Lung (tissue), 11 donors: ENCODE measurements at regions not wholly inside any gene's neighbourhood (a gene's known extent, or its start where the extent isn't known, plus 50 kb on each side); places are given as distances from the start of the nearest gene placed in this dataset.

ENCODE experiments used
- ATAC-seq: fragments of 200-7000 bp; cut with Tn5 transposase; one replicate; pipeline ENCODE4 v1.9.1; 2020; ENCODE audit warnings: moderate number of reproducible peaks; ENCODE audit not compliant: insufficient read depth, low FRiP score
- DNase-seq, 3 donors: peaks; one replicate each; pipeline ENCODE4 v3.0.0-alpha.2; 2013 to 2017
- H3K27ac ChIP-seq, 2 donors: one replicate each; pipeline ENCODE4 v1.5.1; 2013; ENCODE audit warnings: mild to moderate bottlenecking in 2 of 2, moderate library complexity in 2 of 2, control low read depth in 1 of 2, inconsistent platforms in 1 of 2, low read depth in 1 of 2, low read length in 1 of 2
- H3K27me3 ChIP-seq, 3 donors: one replicate each; pipeline ENCODE4 v1.5.1; 2013; ENCODE audit warnings: low read length in 2 of 3; ENCODE audit not compliant: control insufficient read depth in 3 of 3, insufficient read depth in 3 of 3
- H3K36me3 ChIP-seq, 4 donors: one replicate each; pipeline ENCODE4 v1.5.1; 2013; ENCODE audit warnings: low read length in 4 of 4, mild to moderate bottlenecking in 1 of 4, moderate library complexity in 1 of 4; ENCODE audit not compliant: control insufficient read depth in 4 of 4, insufficient read depth in 4 of 4
- H3K4me1 ChIP-seq, 5 donors: one replicate each; pipeline ENCODE4 v1.5.1; 2013; ENCODE audit warnings: low read length in 5 of 5, mild to moderate bottlenecking in 2 of 5, moderate library complexity in 1 of 5; ENCODE audit not compliant: control insufficient read depth in 5 of 5, insufficient read depth in 5 of 5
- H3K4me3 ChIP-seq: one replicate; pipeline ENCODE4 v1.5.1; 2013; ENCODE audit warnings: mild to moderate bottlenecking, control low read depth, moderate library complexity
- H3K9ac ChIP-seq, 2 donors: one replicate each; pipeline ENCODE4 v1.5.1; 2013; ENCODE audit warnings: low read length in 2 of 2, control low read depth in 1 of 2; ENCODE audit not compliant: insufficient read depth in 1 of 2
- H3K9me3 ChIP-seq, 4 donors: one replicate each; pipeline ENCODE4 v1.5.1; 2013; ENCODE audit warnings: low read length in 3 of 4, mild to moderate bottlenecking in 1 of 4, moderate library complexity in 1 of 4; ENCODE audit not compliant: control insufficient read depth in 4 of 4, insufficient read depth in 3 of 4
- CTCF ChIP-seq: IDR thresholded peaks from 2 replicates; pipeline ENCODE4 v1.5.1; 2012; ENCODE audit warnings: mild to moderate bottlenecking; ENCODE audit errors: control extremely low read depth, extremely low read depth
- WGBS, 2 donors: extraction: QIAGEN DNeasy Blood & Tissue Kit; methylation state at CpG; one replicate each; pipeline ENCODE4 v1.1.7; 2013; 5-methylcytosine and 5-hydroxymethylcytosine counted together
- donor health status: control.
- donor health status: control.
- donor health status: Bipolar disorder and iron deficiency.
- donor health status: healthy.
- donor health status: DM: yes; HTN: yes; CAD: no.

- TF ChIP-seq CTCF: no peak
- H3K9me3 ChIP-seq: no peaks in the 10 kb centered on the region
- ATAC-seq (no peak), DNase-seq (no peak)
- H3K36me3 ChIP-seq: no peaks in the 10 kb centered on the region
- no peaks in the 10 kb centered on the region for H3K27me3 ChIP-seq
- H3K27ac ChIP-seq: no peak overlapping the region
- WGBS, 2 donors: 93 to 95% methylated on average over 4 to 6 of the region's 6 CpGs
- no peak overlapping the region for H3K4me3 ChIP-seq
- no peak overlapping the region for H3K9ac ChIP-seq
- no peaks in the 10 kb centered on the region for H3K4me1 ChIP-seq
These were observed 116.0 kb downstream of the GLUD2 start for GRCh38 chrX:121163443-121163842.

- WGBS, 2 donors: 47 to 51% methylated on average over 2 of the region's 2 CpGs
- Histone ChIP-seq H3K9ac (no peak overlapping the region), H3K36me3 (no peaks in the 10 kb centered on the region), H3K4me1 (no peaks in the 10 kb centered on the region), H3K27ac (no peak overlapping the region), H3K4me3 (no peak overlapping the region), H3K27me3 (no peaks in the 10 kb centered on the region), H3K9me3 (no peaks in the 10 kb centered on the region)
- TF ChIP-seq CTCF: no peak
- no peak for ATAC-seq
- no peak for DNase-seq
These were observed 118.5 kb downstream of the GLUD2 start for GRCh38 chrX:121165930-121166359.

- Histone ChIP-seq H3K4me3 (no peak overlapping the region), H3K27me3 (no peaks in the 10 kb centered on the region), H3K27ac (no peak overlapping the region), H3K36me3 (no peaks in the 10 kb centered on the region), H3K4me1 (no peaks in the 10 kb centered on the region), H3K9ac (no peak overlapping the region), H3K9me3 (no peaks in the 10 kb centered on the region)
- TF ChIP-seq CTCF: no peak
- DNase-seq: no peak
- WGBS, 2 donors: 44 to 86% methylated on average over 2 of the region's 2 CpGs
- no peak for ATAC-seq
These were observed 122.0 kb downstream of the GLUD2 start for GRCh38 chrX:121169099-121170035.
